ENCODE measurements at regions not wholly inside any gene's neighbourhood (a gene's known extent, or its start where the extent isn't known, plus 50 kb on each side); places are given as distances from the start of the nearest gene placed in this dataset.
A peak's percentile ranks its signal among the peaks of the same experiment; 100 is the strongest.

DNA sequence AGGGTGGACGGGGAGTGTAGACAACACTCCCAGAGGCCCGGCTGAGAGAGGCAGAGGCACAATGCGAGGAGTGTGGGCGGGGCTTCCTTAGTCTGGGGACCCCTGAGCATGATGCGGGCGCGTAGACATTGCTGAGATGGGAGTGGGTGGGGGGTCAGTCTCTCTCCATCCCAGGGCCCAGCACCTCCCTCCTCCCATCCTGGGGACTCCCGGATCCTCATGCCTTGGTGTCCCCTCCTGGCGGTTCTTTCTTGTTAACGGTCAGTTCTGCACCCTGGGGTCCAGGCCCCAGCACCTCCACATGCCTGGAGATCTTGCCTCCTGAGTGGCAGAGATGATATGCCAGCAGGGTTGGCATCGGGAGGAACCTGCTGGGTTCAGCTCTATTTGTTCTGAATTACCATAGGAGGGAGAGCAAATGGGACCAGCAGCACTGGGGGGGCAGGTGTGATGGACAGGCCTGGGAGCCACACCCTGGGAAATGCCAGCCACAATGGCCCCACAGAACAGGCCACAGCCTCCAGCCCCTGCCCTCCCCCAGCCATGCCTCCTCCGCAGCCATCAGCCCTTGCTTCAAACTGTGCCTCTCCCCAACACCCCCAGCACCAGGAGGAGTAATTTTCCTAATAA is 55.7 kb downstream of the RTL6 start:
- Mint-ChIP-seq H3K27me3 (ENCODE audit: unreplicated experiment) (no peaks in the 10 kb centered on the region), H3K4me3 (ENCODE audit: unreplicated experiment) (no peak overlapping the region), H3K9me3 (ENCODE audit: unreplicated experiment) (no peaks in the 10 kb centered on the region), H3K27ac (ENCODE audit: unreplicated experiment) (no peak overlapping the region), H3K36me3 (ENCODE audit: unreplicated experiment) (no peaks in the 10 kb centered on the region), H3K4me1 (ENCODE audit: unreplicated experiment) (peaks cover 20% of the 10 kb centered on the region)
- DNase-seq (ENCODE audit: extremely low spot score, unreplicated experiment), result no peak
- TF ChIP-seq, protein P1, sequence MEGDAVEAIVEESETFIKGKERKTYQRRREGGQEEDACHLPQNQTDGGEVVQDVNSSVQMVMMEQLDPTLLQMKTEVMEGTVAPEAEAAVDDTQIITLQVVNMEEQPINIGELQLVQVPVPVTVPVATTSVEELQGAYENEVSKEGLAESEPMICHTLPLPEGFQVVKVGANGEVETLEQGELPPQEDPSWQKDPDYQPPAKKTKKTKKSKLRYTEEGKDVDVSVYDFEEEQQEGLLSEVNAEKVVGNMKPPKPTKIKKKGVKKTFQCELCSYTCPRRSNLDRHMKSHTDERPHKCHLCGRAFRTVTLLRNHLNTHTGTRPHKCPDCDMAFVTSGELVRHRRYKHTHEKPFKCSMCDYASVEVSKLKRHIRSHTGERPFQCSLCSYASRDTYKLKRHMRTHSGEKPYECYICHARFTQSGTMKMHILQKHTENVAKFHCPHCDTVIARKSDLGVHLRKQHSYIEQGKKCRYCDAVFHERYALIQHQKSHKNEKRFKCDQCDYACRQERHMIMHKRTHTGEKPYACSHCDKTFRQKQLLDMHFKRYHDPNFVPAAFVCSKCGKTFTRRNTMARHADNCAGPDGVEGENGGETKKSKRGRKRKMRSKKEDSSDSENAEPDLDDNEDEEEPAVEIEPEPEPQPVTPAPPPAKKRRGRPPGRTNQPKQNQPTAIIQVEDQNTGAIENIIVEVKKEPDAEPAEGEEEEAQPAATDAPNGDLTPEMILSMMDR (IDR thresholded peaks at IDR 0.05), result no peak

DNA sequence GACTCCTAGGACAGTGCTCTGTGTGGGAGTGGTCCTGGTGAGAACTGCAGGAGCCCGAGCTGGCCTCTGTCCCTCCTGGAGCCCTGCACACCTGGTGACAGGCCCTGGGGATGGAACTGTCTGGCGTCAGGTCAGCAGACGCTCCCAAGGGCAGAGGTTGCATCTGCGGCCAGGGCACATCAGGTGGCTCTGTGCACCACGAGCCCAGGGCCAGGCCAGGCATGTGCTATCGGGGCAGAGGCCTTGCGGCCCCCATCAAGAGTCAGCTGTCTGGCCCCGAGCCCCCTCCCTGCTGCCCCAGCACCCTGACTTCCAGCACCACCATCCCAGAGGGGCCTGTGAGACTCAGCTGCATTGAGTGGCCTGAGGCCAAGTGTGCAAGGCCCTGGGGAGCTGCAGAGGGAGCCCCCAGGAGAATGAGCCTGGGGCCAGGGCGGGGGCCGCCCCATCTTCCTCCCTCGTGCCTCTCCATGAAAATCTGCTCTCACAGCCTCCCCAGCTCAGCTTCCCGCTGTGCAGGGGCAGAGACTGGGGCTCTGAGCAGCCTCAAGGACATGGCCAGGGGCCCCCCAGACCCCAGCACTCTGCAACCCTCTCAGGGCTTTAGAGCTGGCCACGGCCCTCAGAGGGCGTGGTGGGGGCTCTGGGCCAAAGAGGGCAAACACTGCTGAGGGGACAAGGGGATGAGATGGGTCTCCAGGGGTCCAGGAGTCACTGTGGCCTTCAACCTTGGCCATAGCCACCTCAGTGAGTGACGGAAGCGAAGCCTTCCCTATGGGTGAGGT is 56.4 kb downstream of the RTL6 start:
- H3K9me3 Mint-ChIP-seq (ENCODE audit: unreplicated experiment), result no peaks in the 10 kb centered on the region
- no peak overlapping the region for H3K4me3 Mint-ChIP-seq (ENCODE audit: unreplicated experiment)
- H3K27ac Mint-ChIP-seq (ENCODE audit: unreplicated experiment), result no peak overlapping the region

DNA sequence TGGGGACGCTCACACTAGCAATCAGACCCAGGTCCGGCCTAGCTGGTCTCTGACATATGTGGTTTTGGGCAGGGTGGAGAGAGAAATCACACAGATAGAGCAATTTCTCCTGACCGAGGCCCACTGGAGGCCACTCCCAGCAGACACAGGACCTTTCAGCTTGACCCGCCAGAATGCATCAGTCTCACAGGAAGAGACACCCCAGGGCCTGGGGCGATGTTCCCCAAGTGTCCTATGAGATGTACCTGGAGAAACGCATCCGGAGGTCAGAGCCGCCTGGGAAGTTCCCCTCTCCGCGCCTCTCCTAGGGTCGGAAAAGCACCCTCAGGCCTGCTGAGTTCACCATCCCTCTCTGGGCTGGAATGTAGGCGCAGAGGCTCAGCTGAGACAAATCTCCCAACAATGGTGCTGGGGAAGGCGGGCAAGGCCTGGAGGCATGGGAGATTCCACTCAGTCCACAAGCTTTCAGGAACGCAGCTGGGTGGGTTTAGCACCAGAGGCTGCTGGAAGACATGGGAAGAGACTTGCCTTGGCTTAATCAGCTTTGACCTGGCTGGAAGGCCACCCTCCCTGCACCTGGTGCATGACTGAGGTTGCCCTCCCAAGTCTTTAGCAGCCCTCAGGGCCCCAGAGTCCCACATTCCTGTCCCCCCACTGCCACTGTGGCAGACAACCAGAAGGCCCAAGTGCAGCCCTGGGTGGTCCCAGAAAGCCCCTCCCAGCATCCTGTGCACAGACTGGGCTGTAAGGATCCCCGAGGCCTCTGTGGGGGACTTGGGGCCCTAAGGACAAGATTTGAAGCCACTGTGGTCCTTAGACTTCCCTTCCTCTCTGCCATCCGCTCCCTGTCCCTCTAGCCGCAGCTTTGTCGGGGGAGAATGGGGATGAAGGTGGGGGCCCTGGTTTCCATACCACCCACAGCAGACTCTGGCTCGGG is 57.5 kb downstream of the RTL6 start:
- DNase-seq (ENCODE audit: extremely low spot score, unreplicated experiment), result no peak
- H3K4me3 Mint-ChIP-seq (ENCODE audit: unreplicated experiment), result no peak overlapping the region
- no peak overlapping the region for H3K27ac Mint-ChIP-seq (ENCODE audit: unreplicated experiment)
- H3K4me1 Mint-ChIP-seq (ENCODE audit: unreplicated experiment), result peaks cover 18% of the 10 kb centered on the region
- no peaks in the 10 kb centered on the region for H3K27me3 Mint-ChIP-seq (ENCODE audit: unreplicated experiment)
- no peaks in the 10 kb centered on the region for H3K36me3 Mint-ChIP-seq (ENCODE audit: unreplicated experiment)
- TF ChIP-seq, protein P1 (IDR thresholded peaks at IDR 0.05), result no peak
- no peaks in the 10 kb centered on the region for H3K9me3 Mint-ChIP-seq (ENCODE audit: unreplicated experiment)

More for the DNA sequence above, 56.4 kb downstream of the RTL6 start:
- no peaks in the 10 kb centered on the region for H3K36me3 Mint-ChIP-seq (ENCODE audit: unreplicated experiment)
- TF ChIP-seq, protein P1 (IDR thresholded peaks at IDR 0.05), result no peak
- H3K4me1 Mint-ChIP-seq (ENCODE audit: unreplicated experiment), result peaks cover 20% of the 10 kb centered on the region
- H3K27me3 Mint-ChIP-seq (ENCODE audit: unreplicated experiment), result no peaks in the 10 kb centered on the region
- no peak for DNase-seq (ENCODE audit: extremely low spot score, unreplicated experiment)

DNA sequence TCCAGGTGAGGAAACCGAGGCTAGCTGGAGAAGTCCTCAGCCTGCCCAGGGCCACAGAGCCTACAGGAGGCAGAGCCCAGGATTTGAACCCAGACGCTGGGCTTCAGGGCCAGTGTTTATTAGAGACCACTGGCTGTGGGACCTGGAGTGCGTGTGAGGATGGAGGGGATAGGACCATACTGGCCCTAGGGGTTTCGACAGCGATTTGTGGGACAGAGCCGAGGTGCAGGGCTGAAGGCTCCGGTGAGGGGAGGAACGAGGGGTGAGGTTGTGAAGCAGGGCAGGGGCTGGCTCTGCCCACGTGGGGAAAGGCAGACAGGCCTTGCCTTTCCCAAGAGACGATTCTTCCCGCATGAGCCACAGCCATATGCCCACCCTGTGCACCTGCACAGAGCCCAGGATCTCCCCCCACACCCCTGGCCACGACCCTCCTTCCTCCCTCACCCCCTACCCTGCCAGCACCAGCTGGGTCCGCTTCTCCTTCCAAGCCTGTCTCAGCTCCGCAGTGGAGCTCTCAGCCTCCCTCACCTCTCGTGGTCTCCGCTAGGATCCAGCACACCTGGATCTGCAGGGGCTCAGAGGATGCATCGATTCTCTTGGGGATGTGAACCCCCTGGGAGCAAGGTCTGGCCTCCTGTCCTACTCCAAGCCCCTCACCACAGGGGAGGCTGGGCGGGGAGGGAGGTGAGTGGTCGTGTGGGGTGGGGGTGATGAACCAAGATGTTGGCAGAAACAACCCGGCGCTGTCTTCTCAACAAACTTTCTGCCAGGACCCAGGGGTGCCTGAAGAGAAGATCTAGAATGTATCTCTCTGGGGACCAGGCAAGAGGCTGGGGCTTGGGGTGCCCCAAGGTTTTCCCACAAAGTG is 58.4 kb downstream of the RTL6 start:
- H3K27me3 Mint-ChIP-seq (ENCODE audit: unreplicated experiment), result peaks cover 6% of the 10 kb centered on the region

More for the DNA sequence above, 58.4 kb downstream of the RTL6 start:
- Mint-ChIP-seq H3K4me3 (ENCODE audit: unreplicated experiment) (no peak overlapping the region), H3K9me3 (ENCODE audit: unreplicated experiment) (no peaks in the 10 kb centered on the region), H3K4me1 (ENCODE audit: unreplicated experiment) (peaks cover 18% of the 10 kb centered on the region), H3K27ac (ENCODE audit: unreplicated experiment) (no peak overlapping the region), H3K36me3 (ENCODE audit: unreplicated experiment) (no peaks in the 10 kb centered on the region)
- TF ChIP-seq, protein P1 (IDR thresholded peaks at IDR 0.05), result no peak
- peak; percentile 56 for DNase-seq (ENCODE audit: extremely low spot score, unreplicated experiment)
